ENCODE measurements at regions not wholly inside any gene's neighbourhood (a gene's known extent, or its start where the extent isn't known, plus 50 kb on each side); places are given as distances from the start of the nearest gene placed in this dataset.

DNA sequence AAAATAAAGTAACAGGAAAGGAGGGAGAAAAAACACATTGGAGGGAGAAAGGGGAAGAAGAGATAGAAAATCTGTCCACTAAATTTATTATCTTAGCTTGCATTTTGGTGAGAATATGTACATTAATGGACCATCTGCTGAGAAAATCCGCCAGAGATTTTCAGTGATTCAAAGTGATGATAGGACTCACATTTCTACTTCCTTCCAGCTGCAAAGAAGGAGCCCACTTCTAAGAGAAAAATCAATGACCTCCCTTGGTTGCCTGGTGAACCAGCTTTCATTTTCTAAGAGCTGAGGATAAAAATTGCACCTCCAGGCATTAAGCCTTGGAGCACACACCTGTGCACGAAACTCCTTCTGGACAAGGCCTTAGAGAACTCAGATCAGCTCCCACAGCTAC lies 404.3 kb downstream of the SFMBT2 start:
- Histone ChIP-seq H3K27me3 (ENCODE audit: control insufficient read depth in 2 of 2, insufficient read depth in 2 of 2, low read length in 2 of 2) (no peaks in the 10 kb centered on the region), H2AFZ (ENCODE audit: low read depth, low read length) (no peak overlapping the region), H3K4me1 (ENCODE audit: control insufficient read depth, extremely low read depth, insufficient read depth, low read length) (no peaks in the 10 kb centered on the region), H3K79me2 (ENCODE audit: control insufficient read depth, insufficient read depth, low read length) (no peaks in the 10 kb centered on the region), H3K9ac (replicated peaks; ENCODE audit: extremely low read depth, insufficient read depth, low read length) (no peak overlapping the region), H4K20me1 (replicated peaks; ENCODE audit: control insufficient read depth, extremely low read depth, insufficient read depth, low read length) (no peaks in the 10 kb centered on the region), H3K9me3 (replicated peaks; ENCODE audit: control insufficient read depth, insufficient read depth, low read length) (no peaks in the 10 kb centered on the region), H3K4me3 (replicated peaks in 1 of 3; ENCODE audit: insufficient read depth in 1 of 3, low read depth in 1 of 3, low read length in 3 of 3) (no peak overlapping the region), H3K4me2 (ENCODE audit: insufficient read depth, low read length) (no peak overlapping the region), H3K27ac (ENCODE audit: insufficient read depth, low read depth, low read length) (no peak overlapping the region), H3K36me3 (ENCODE audit: control insufficient read depth in 2 of 2, extremely low read depth in 1 of 2, insufficient read depth in 2 of 2, low read length in 2 of 2) (no peaks in the 10 kb centered on the region), H3K9me1 (replicated peaks; ENCODE audit: control insufficient read depth, extremely low read depth, insufficient read depth, low read length) (no peaks in the 10 kb centered on the region)
- TF ChIP-seq MYC (IDR thresholded peaks at IDR 0.05; ENCODE audit: low read depth, low read length) = no peak
- no peak for TF ChIP-seq EZH2 (IDR thresholded peaks at IDR 0.05; ENCODE audit: borderline replicate concordance, low read depth, low read length, severe bottlenecking)
- no peak for TF ChIP-seq POLR2AphosphoS5 (IDR thresholded peaks at IDR 0.05; ENCODE audit: insufficient read depth, low read depth, low read length)
- TF ChIP-seq POLR2A (IDR thresholded peaks at IDR 0.05; ENCODE audit: low read depth, low read length) = no peak
- TF ChIP-seq FOS (IDR thresholded peaks at IDR 0.05; ENCODE audit: borderline replicate concordance, insufficient read depth, low read length) = no peak
- ChIA-PET POLR2A (no interaction called here), CTCF (no interaction called here)
- DNase-seq (ENCODE audit: low read depth, low spot score) (no peak), FAIRE-seq (no peak)
- BruUV-seq (replicated peaks) = no TSS peak
- dilution Hi-C loops (cut with MboI; ENCODE audit: extremely low pct_ligation_motif_present, low sequenced_read_pairs) = no loop called here
- intact Hi-C loops (cut with micrococcal nuclease) = no loop called here

DNA sequence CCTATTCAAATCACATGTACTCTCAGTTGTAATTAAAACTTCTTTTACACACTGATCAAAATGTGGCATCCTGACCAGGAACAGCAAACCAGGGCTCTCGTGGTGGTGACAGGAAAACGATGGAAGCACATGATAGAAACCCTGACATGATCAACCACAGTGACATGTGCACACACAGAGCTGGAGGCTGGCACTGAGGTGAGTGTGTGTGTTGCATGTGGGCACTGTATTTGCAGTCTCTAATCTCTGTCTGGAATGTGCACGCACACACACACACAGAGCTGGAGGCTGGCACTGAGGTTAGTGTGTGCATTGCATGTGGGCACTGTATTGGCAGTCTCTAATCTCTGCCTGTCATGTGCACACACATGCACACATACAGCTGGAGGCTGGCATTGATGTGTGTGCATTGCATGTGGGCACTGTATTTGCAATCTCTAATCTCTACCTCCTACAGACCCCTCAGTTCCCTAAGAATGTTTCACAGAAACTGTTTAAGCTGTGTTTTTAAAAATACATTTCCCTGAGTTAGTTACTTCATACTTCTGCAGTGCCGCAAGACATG lies 406.9 kb downstream of the SFMBT2 start:
- dilution Hi-C loops (cut with MboI; ENCODE audit: extremely low pct_ligation_motif_present, low sequenced_read_pairs) (no loop called here), intact Hi-C loops (cut with micrococcal nuclease) (no loop called here)
- BruUV-seq (replicated peaks) = no TSS peak
- H3K4me3 ChIP-seq (replicated peaks in 1 of 3; ENCODE audit: insufficient read depth in 1 of 3, low read depth in 1 of 3, low read length in 3 of 3) = no peak overlapping the region
- H3K9me3 ChIP-seq (replicated peaks; ENCODE audit: control insufficient read depth, insufficient read depth, low read length) = no peaks in the 10 kb centered on the region
- ChIA-PET CTCF (no interaction called here), POLR2A (no interaction called here)
- TF ChIP-seq, protein P1, sequence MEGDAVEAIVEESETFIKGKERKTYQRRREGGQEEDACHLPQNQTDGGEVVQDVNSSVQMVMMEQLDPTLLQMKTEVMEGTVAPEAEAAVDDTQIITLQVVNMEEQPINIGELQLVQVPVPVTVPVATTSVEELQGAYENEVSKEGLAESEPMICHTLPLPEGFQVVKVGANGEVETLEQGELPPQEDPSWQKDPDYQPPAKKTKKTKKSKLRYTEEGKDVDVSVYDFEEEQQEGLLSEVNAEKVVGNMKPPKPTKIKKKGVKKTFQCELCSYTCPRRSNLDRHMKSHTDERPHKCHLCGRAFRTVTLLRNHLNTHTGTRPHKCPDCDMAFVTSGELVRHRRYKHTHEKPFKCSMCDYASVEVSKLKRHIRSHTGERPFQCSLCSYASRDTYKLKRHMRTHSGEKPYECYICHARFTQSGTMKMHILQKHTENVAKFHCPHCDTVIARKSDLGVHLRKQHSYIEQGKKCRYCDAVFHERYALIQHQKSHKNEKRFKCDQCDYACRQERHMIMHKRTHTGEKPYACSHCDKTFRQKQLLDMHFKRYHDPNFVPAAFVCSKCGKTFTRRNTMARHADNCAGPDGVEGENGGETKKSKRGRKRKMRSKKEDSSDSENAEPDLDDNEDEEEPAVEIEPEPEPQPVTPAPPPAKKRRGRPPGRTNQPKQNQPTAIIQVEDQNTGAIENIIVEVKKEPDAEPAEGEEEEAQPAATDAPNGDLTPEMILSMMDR (IDR thresholded peaks at IDR 0.05; ENCODE audit: extremely low read depth in 1 of 2, insufficient read depth in 1 of 2, low read depth in 1 of 2, low read length in 2 of 2) = no peak
- TF ChIP-seq POLR2A (IDR thresholded peaks at IDR 0.05; ENCODE audit: low read depth, low read length) (no peak), MYC (IDR thresholded peaks at IDR 0.05; ENCODE audit: low read depth, low read length) (no peak), FOS (IDR thresholded peaks at IDR 0.05; ENCODE audit: borderline replicate concordance, insufficient read depth, low read length) (no peak), JUN (IDR thresholded peaks at IDR 0.05; ENCODE audit: borderline replicate concordance, insufficient read depth, insufficient read length, low read depth) (no peak), EZH2 (IDR thresholded peaks at IDR 0.05; ENCODE audit: borderline replicate concordance, low read depth, low read length, severe bottlenecking) (no peak), POLR2AphosphoS5 (IDR thresholded peaks at IDR 0.05; ENCODE audit: insufficient read depth, low read depth, low read length) (no peak), GATA2 (IDR thresholded peaks at IDR 0.05; ENCODE audit: insufficient read depth, insufficient read length, low read depth, low read length) (no peak)
- TF ChIP-seq, protein P2, sequence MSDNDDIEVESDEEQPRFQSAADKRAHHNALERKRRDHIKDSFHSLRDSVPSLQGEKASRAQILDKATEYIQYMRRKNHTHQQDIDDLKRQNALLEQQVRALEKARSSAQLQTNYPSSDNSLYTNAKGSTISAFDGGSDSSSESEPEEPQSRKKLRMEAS (IDR thresholded peaks at IDR 0.05; ENCODE audit: insufficient read depth, insufficient read length) = no peak
- H4K20me1 ChIP-seq (replicated peaks; ENCODE audit: control insufficient read depth, extremely low read depth, insufficient read depth, low read length) = no peaks in the 10 kb centered on the region
- no peak overlapping the region for H2AFZ ChIP-seq (ENCODE audit: low read depth, low read length)
- H3K4me1 ChIP-seq (ENCODE audit: control insufficient read depth, extremely low read depth, insufficient read depth, low read length) = no peaks in the 10 kb centered on the region
- no peak for FAIRE-seq
- H3K27me3 ChIP-seq (ENCODE audit: control insufficient read depth in 2 of 2, insufficient read depth in 2 of 2, low read length in 2 of 2) = no peaks in the 10 kb centered on the region
- H3K36me3 ChIP-seq (ENCODE audit: control insufficient read depth in 2 of 2, extremely low read depth in 1 of 2, insufficient read depth in 2 of 2, low read length in 2 of 2) = no peaks in the 10 kb centered on the region
- no peaks in the 10 kb centered on the region for H3K9me1 ChIP-seq (replicated peaks; ENCODE audit: control insufficient read depth, extremely low read depth, insufficient read depth, low read length)
- no peaks in the 10 kb centered on the region for H3K79me2 ChIP-seq (ENCODE audit: control insufficient read depth, insufficient read depth, low read length)
- H3K4me2 ChIP-seq (ENCODE audit: insufficient read depth, low read length) = no peak overlapping the region
- DNase-seq (ENCODE audit: low read depth, low spot score) = no peak
- no peak overlapping the region for H3K27ac ChIP-seq (ENCODE audit: insufficient read depth, low read depth, low read length)
- no peak overlapping the region for H3K9ac ChIP-seq (replicated peaks; ENCODE audit: extremely low read depth, insufficient read depth, low read length)
